Suppressor macrophage treated with lipopolysaccharide for 4 hours (primary cell): ENCODE measurements at regions not wholly inside any gene's neighbourhood (a gene's known extent, or its start where the extent isn't known, plus 50 kb on each side); places are given as distances from the start of the nearest gene placed in this dataset.

Experiments
- DNase-seq: peaks from one replicate; pipeline ENCODE4 v3.0.0-alpha.2; 2020

- DNase-seq: no peak
Observed at GRCh38 chr14:62307844-62308243, 545.6 kb downstream of the SNAPC1 start.

GRCh38 chr14:62308316-62308715 lies 546.1 kb downstream of the SNAPC1 start:
- no peak for DNase-seq

GRCh38 chr14:62308891-62309290 lies 546.7 kb downstream of the SNAPC1 start:
- DNase-seq: no peak

- no peak for DNase-seq
Observed at GRCh38 chr14:62313212-62313611, 551.0 kb downstream of the SNAPC1 start.

- DNase-seq: no peak
Observed at GRCh38 chr14:62314221-62314620, 552.0 kb downstream of the SNAPC1 start.

- DNase-seq: no peak
Observed at GRCh38 chr14:62314871-62315270, 552.7 kb downstream of the SNAPC1 start.

GRCh38 chr14:62315631-62316030 lies 553.4 kb downstream of the SNAPC1 start:
- no peak for DNase-seq

- no peak for DNase-seq
Observed at GRCh38 chr14:62322216-62322615, 560.0 kb downstream of the SNAPC1 start.

GRCh38 chr14:62329427-62329826 lies 567.2 kb downstream of the SNAPC1 start:
- no peak for DNase-seq

GRCh38 chr14:62347562-62348011 lies 585.4 kb downstream of the SNAPC1 start:
- no peak for DNase-seq

- no peak for DNase-seq
Observed at GRCh38 chr14:62357362-62357761, 595.1 kb downstream of the SNAPC1 start.

GRCh38 chr14:62364161-62364560 lies 601.9 kb downstream of the SNAPC1 start:
- no peak for DNase-seq

- no peak for DNase-seq
Observed at GRCh38 chr14:62364800-62365280, 602.6 kb downstream of the SNAPC1 start.

- DNase-seq: no peak
Observed at GRCh38 chr14:62369919-62370560, 607.8 kb downstream of the SNAPC1 start.

GRCh38 chr14:62373944-62374343 lies 611.7 kb downstream of the SNAPC1 start:
- no peak for DNase-seq

- no peak for DNase-seq
Observed at GRCh38 chr14:62378057-62378456, 615.8 kb downstream of the SNAPC1 start.

- DNase-seq: no peak
Observed at GRCh38 chr14:62381311-62382070, 619.3 kb downstream of the SNAPC1 start.

GRCh38 chr14:62409169-62409568 lies 636.1 kb downstream of the KCNH5 start:
- no peak for DNase-seq

- DNase-seq: no peak
Observed at GRCh38 chr14:62409626-62410300, 635.5 kb downstream of the KCNH5 start.

GRCh38 chr14:62420847-62421246 lies 624.4 kb downstream of the KCNH5 start:
- DNase-seq: no peak

- no peak for DNase-seq
Observed at GRCh38 chr14:62428429-62429203, 616.6 kb downstream of the KCNH5 start.

- no peak for DNase-seq
Observed at GRCh38 chr14:62429683-62430082, 615.6 kb downstream of the KCNH5 start.

- no peak for DNase-seq
Observed at GRCh38 chr14:62431496-62431895, 613.8 kb downstream of the KCNH5 start.
